GM12878 (cell line): ENCODE measurements at regions not wholly inside any gene's neighbourhood (a gene's known extent, or its start where the extent isn't known, plus 50 kb on each side); places are given as distances from the start of the nearest gene placed in this dataset.
A peak's percentile ranks its signal among the peaks of the same experiment; 100 is the strongest.

Experiments used
- ATAC-seq: fragments of 200-7000 bp; cut with Tn5 transposase; 3 replicates; pipeline ENCODE4 v1.9.1; 2020; ENCODE audit warnings: mild to moderate bottlenecking, moderate library complexity
- BruUV-seq: library from RNA; stranded (reverse); fragments of 400-500 nt; replicated peaks from 2 replicates; lab custom pipeline; 2021; lab: Mats Ljungman, UMichigan
- CTCF ChIA-PET: fragments of 300-600 bp; sonication (Branson Sonifier 250); formaldehyde crosslinking; extraction: SDS; loops from one replicate; lab custom pipeline; 2021; ENCODE audit warnings: inconsistent platforms; lab: Yijun Ruan, JAX
- POLR2A ChIA-PET: fragments of 350-600 bp; formaldehyde crosslinking; extraction: SDS; loops from one replicate; lab custom pipeline; 2021; ENCODE audit warnings: inconsistent platforms; lab: Charles Lee
- RAD21 ChIA-PET: fragments of 300-600 bp; sonication (Branson Sonifier 250); formaldehyde crosslinking; loops from one replicate; lab custom pipeline; 2023; ENCODE audit warnings: antibody characterized with exemption; ENCODE audit not compliant: unreplicated experiment; lab: Charles Lee
- SMC1A ChIA-PET: fragments of 300-600 bp; sonication (Branson Sonifier 250); formaldehyde crosslinking; loops from one replicate; lab custom pipeline; 2023; ENCODE audit not compliant: unreplicated experiment, uncharacterized antibody; lab: Charles Lee
- DNase-seq: peaks from one replicate; pipeline ENCODE4 v3.0.0-alpha.2; 2011; ENCODE audit warnings: low read depth, low spot score
- FAIRE-seq: peaks from 3 replicates; lab custom pipeline; 2011; peaks lifted over from hg19 to GRCh38; lab: Jason Lieb, UNC
- H2AFZ ChIP-seq: 2 replicates; pipeline ENCODE4 v1.6.0; 2011; ENCODE audit warnings: low read depth, low read length, control low read depth; ENCODE audit not compliant: control insufficient read depth
- H3K27ac ChIP-seq: 2 replicates; pipeline ENCODE4 v1.5.1; 2011; ENCODE audit warnings: control low read depth; ENCODE audit not compliant: control insufficient read depth, insufficient read depth
- H3K27me3 ChIP-seq, 2 experiments: replicated peaks in 1 of 2; 2 replicates each; pipeline versions ENCODE4 v1.6.0 to v1.6.1; 2011; ENCODE audit warnings: low read length in 1 of 2; ENCODE audit not compliant: control insufficient read depth in 2 of 2, insufficient read depth in 2 of 2
- H3K36me3 ChIP-seq, 2 experiments: 2 replicates each; pipeline ENCODE4 v1.5.1; 2011; ENCODE audit warnings: low read length in 1 of 2; ENCODE audit not compliant: control insufficient read depth in 2 of 2, insufficient read depth in 2 of 2
- H3K4me1 ChIP-seq: 2 replicates; pipeline ENCODE4 v1.6.1; 2011; ENCODE audit warnings: mild to moderate bottlenecking, low read length, moderate library complexity, mixed read lengths; ENCODE audit not compliant: control insufficient read depth, insufficient read depth
- H3K4me2 ChIP-seq: 2 replicates; pipeline ENCODE4 v1.6.0; 2011; ENCODE audit warnings: control low read depth; ENCODE audit not compliant: control insufficient read depth, insufficient read depth
- H3K4me3 ChIP-seq: fragments of 200-600 bp; sonication (generic); 2 replicates; pipeline ENCODE4 v1.5.1; 2016
- H3K79me2 ChIP-seq: 2 replicates; pipeline ENCODE4 v1.6.0; 2011; ENCODE audit warnings: low read length; ENCODE audit not compliant: control insufficient read depth, insufficient read depth
- H3K9ac ChIP-seq: 2 replicates; pipeline ENCODE4 v1.8.0; 2011; ENCODE audit warnings: low read length, control low read depth, mixed read lengths; ENCODE audit not compliant: control insufficient read depth, insufficient read depth
- H3K9me3 ChIP-seq: replicated peaks from 3 replicates; pipeline ENCODE4 v1.5.1; 2011; ENCODE audit warnings: mild to moderate bottlenecking, low read length; ENCODE audit not compliant: control insufficient read depth, insufficient read depth
- H4K20me1 ChIP-seq: 2 replicates; pipeline ENCODE4 v1.6.0; 2011; ENCODE audit not compliant: control insufficient read depth, insufficient read depth
- ASH2L ChIP-seq: fragments of 300-600, 200-600 bp; sonication (generic); IDR thresholded peaks from 2 replicates; pipeline ENCODE4 v1.6.1; 2017; ENCODE audit warnings: low read depth, mild to moderate bottlenecking, borderline replicate concordance
- BMI1 ChIP-seq: fragments of 450-650 bp; IDR thresholded peaks from 2 replicates; pipeline ENCODE4 v1.6.1; 2016; ENCODE audit warnings: mild to moderate bottlenecking, moderate library complexity, borderline replicate concordance
- CBX3 ChIP-seq: fragments of 200-600 bp; sonication (generic); IDR thresholded peaks from 2 replicates; pipeline ENCODE4 v1.6.1; 2016; ENCODE audit warnings: low read depth, borderline replicate concordance
- CREM ChIP-seq: IDR thresholded peaks from 2 replicates; pipeline ENCODE4 v1.6.1; 2014; ENCODE audit warnings: antibody characterized with exemption, low read depth
- HDAC6 ChIP-seq: fragments of 200-600 bp; sonication (generic); IDR thresholded peaks from one replicate; pipeline ENCODE4 v1.8.0; 2017; ENCODE audit warnings: antibody characterized with exemption; ENCODE audit not compliant: unreplicated experiment
- IRF3 ChIP-seq: fragments of 450-650 bp; IDR thresholded peaks from 2 replicates; pipeline ENCODE4 v1.6.1; 2014; ENCODE audit warnings: mild to moderate bottlenecking
- LARP7 ChIP-seq: fragments of 450-650 bp; IDR thresholded peaks from 2 replicates; pipeline ENCODE4 v1.6.1; 2017; ENCODE audit warnings: mild to moderate bottlenecking
- MYC ChIP-seq: IDR thresholded peaks from 2 replicates; pipeline ENCODE4 v1.6.1; 2011; ENCODE audit warnings: mild to moderate bottlenecking, low read length, moderate library complexity, inconsistent platforms; ENCODE audit not compliant: insufficient read depth, insufficient replicate concordance, insufficient read length, severe bottlenecking
- NKRF ChIP-seq: fragments of 450-650 bp; conservative IDR thresholded peaks from 2 replicates; pipeline ENCODE4 v1.6.1; 2017; ENCODE audit warnings: mild to moderate bottlenecking, moderate library complexity
- NR2C2 ChIP-seq: IDR thresholded peaks from 2 replicates; pipeline ENCODE4 v1.6.1; 2011; ENCODE audit warnings: borderline replicate concordance, low read depth; ENCODE audit not compliant: control insufficient read depth, insufficient read length
- POU2F2 ChIP-seq: IDR thresholded peaks from 3 replicates; pipeline ENCODE4 v1.6.1; 2011; ENCODE audit warnings: low read depth, mild to moderate bottlenecking, low read length, borderline replicate concordance
- RAD21 ChIP-seq: IDR thresholded peaks from 2 replicates; pipeline ENCODE4 v1.6.1; 2011; ENCODE audit warnings: mild to moderate bottlenecking, low read depth, low read length, moderate library complexity; ENCODE audit not compliant: insufficient read depth
- SMAD5 ChIP-seq: IDR thresholded peaks from 2 replicates; pipeline ENCODE4 v1.6.1; 2016; ENCODE audit warnings: antibody characterized with exemption, low read depth
- SUZ12 ChIP-seq: fragments of 200-600 bp; sonication (generic); IDR thresholded peaks from one replicate; pipeline ENCODE4 v1.6.1; 2018; ENCODE audit warnings: antibody characterized with exemption, mild to moderate bottlenecking; ENCODE audit not compliant: unreplicated experiment
- ZNF207 ChIP-seq: fragments of 450-650 bp; IDR thresholded peaks from 2 replicates; pipeline ENCODE4 v1.6.1; 2014; ENCODE audit warnings: antibody characterized with exemption, mild to moderate bottlenecking, borderline replicate concordance
- ZNF24 ChIP-seq: fragments of 450-650 bp; IDR thresholded peaks from 2 replicates; pipeline ENCODE4 v1.6.1; 2017; ENCODE audit warnings: antibody characterized with exemption, mild to moderate bottlenecking
- ZNF384 ChIP-seq: IDR thresholded peaks from 2 replicates; pipeline ENCODE4 v1.6.1; 2012; ENCODE audit warnings: low read depth, mild to moderate bottlenecking, low read length, improper control_type of control experiment, borderline replicate concordance
- ZNF622 ChIP-seq: fragments of 450-650 bp; IDR thresholded peaks from 2 replicates; pipeline ENCODE4 v1.6.1; 2017; ENCODE audit warnings: mild to moderate bottlenecking, inconsistent platforms
- ZSCAN29 ChIP-seq: fragments of 450-650 bp; IDR thresholded peaks from 2 replicates; pipeline ENCODE4 v1.6.1; 2017; ENCODE audit warnings: mild to moderate bottlenecking, moderate library complexity
- WGBS: methylation state at CpG from one replicate; pipeline ENCODE4 v1.1.6; 2016; ENCODE audit warnings: low lambda C conversion rate; ENCODE audit not compliant: insufficient replicate concordance, insufficient coverage; ENCODE audit errors: missing lambda C conversion rate; 5-methylcytosine and 5-hydroxymethylcytosine counted together
- in situ Hi-C: fragments of 300-500 bp; cut with MboI; formaldehyde crosslinking; loops from 9 replicates; pipeline ENCODE4 v1.14.3; 2018; ENCODE audit warnings: mixed read lengths
- intact Hi-C: fragments of 100-400 bp; cut with micrococcal nuclease; formaldehyde crosslinking; loops from one replicate; pipeline ENCODE4 v1.14.2; 2022; ENCODE audit not compliant: unreplicated experiment
- TF ChIP-seq, protein P1 (sequence below): IDR thresholded peaks from 2 replicates; pipeline ENCODE4 v1.6.1; 2011; ENCODE audit warnings: low read depth, mild to moderate bottlenecking, low read length, moderate library complexity, borderline replicate concordance; ENCODE audit errors: extremely low read depth

DNA sequence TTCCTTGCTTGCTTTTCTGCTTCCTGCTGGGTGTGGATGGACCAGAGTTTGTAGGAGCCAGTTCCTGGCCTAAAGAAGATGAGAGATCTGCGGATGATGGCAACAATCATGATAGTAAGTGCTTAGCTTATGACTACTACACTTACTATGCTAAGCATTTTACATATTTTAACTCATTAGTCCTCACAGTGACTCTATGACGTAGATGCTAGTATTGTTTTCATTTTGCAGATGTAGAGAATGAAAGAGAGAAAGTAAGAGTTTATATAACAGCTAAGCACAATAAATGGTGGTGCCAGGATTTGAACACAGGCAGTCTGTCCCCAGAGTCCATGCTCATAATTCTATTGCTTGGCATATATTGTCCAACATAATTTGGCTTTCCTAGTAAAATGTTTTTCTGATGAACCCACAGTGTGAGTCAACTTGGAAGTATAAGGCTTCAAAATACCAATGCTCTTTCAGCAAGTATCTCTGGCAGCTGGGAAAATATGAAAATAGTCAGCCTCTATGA, 363.2 kb upstream of the DDHD1 start (continued):
- TF ChIP-seq, protein P1, sequence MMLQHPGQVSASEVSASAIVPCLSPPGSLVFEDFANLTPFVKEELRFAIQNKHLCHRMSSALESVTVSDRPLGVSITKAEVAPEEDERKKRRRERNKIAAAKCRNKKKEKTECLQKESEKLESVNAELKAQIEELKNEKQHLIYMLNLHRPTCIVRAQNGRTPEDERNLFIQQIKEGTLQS = no peak
- TF ChIP-seq MYC (no peak), ZSCAN29 (no peak), SUZ12 (no peak), BMI1 (no peak), NR2C2 (no peak), LARP7 (no peak)

DNA sequence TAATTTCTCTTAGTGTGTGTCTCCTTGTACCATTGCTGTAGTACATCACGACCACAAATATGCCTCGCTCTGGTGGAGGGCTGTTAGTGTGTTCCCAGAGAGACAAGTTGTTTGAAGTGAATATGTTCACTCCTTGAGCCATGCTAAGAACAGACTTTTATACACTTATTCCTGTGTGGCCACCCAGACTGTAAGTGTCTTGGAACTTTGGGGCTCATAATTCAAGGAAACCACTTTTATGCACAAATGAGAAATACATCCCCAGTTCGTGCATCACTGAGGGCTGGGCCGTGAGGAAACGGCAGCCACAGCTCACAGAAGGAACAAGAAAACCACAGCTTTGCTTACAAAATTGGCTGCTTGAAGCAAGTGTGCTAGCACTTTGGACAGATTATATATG, 362.2 kb upstream of the DDHD1 start:
- no peaks in the 10 kb centered on the region; the same call in 1 of the 2 replicates for H3K4me1 ChIP-seq
- no TSS peak for BruUV-seq
- RAD21 ChIA-PET = no interaction called here
- CTCF ChIA-PET = interaction anchor here (0.6 to 0.8 kb wide), 2 partner anchors 25 to 1215 kb away, joined by 3 read pairs; no protein-coding TSS in a partner anchor
- no peak overlapping the region for H3K4me2 ChIP-seq
- POLR2A ChIA-PET = no interaction called here
- no peaks in the 10 kb centered on the region for H3K9me3 ChIP-seq
- H3K27me3 ChIP-seq = no peaks in the 10 kb centered on the region
- no peaks in the 10 kb centered on the region for H4K20me1 ChIP-seq
- SMC1A ChIA-PET = no interaction called here
- ATAC-seq = no peak
- FAIRE-seq = peak; percentile 41
- H3K79me2 ChIP-seq = no peaks in the 10 kb centered on the region
- H3K9ac ChIP-seq = no peak overlapping the region
- WGBS = 10% methylated on average over 5 of the region's 5 CpGs
- DNase-seq = no peak
- no peaks in the 10 kb centered on the region for H3K36me3 ChIP-seq
- no peak overlapping the region for H3K27ac ChIP-seq
- no peak overlapping the region for H3K4me3 ChIP-seq
- no peak overlapping the region; the same call in 1 of the 2 replicates for H2AFZ ChIP-seq
- intact Hi-C loops = no loop called here
- in situ Hi-C loops = no loop called here
- TF ChIP-seq ZNF207 (no peak), SMAD5 (no peak), POU2F2 (no peak), NKRF (no peak), ZNF622 (no peak), RAD21 (no peak), ASH2L (no peak), CREM (no peak), ZNF24 (no peak), IRF3 (no peak), CBX3 (no peak), ZNF384 (no peak), HDAC6 (no peak)
